SH-SY5Y (cell line): ENCODE measurements at regions not wholly inside any gene's neighbourhood (a gene's known extent, or its start where the extent isn't known, plus 50 kb on each side); places are given as distances from the start of the nearest gene placed in this dataset.

Experiments
- GATA2 ChIP-seq: IDR thresholded peaks from 2 replicates; pipeline ENCODE4 v1.6.1; 2011; ENCODE audit warnings: mild to moderate bottlenecking, low read depth, low read length
- GATA3 ChIP-seq: IDR thresholded peaks from 2 replicates; pipeline ENCODE4 v1.6.1; 2011; ENCODE audit warnings: low read depth, mild to moderate bottlenecking, low read length, moderate library complexity

DNA sequence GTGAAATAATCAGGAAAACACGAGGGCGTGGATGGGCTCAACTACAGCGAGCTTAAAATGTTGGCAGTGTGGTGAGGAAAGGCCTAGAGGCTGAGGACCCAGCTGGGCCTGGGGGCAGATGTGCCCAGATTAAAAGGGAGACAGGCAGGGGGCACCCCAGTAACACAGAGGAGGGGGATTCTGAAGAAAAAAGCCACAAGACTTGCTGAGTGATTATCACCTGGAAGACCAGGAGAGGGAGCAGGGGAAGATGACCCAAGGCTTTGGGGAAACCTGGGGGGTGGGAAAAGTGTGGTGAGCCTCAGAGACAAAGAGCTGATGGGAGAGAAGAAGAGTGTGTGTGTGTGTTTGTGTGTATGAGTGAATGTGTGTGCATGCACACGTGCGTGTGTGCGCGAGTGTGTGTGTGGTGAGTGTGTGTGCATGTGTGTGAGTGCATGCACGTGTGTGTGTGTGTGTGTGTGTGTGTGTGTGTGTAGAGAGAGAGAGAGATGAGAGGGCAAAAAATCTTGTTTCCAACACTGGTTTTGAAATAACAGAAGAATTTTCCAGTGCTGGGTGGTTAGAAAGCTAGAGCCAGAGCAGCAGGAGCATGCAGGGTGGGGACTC is 500.5 kb downstream of the BUD13 start:
- TF ChIP-seq GATA2, result no peak
- TF ChIP-seq GATA3, result no peak
